ENCODE measurements at regions not wholly inside any gene's neighbourhood (a gene's known extent, or its start where the extent isn't known, plus 50 kb on each side); places are given as distances from the start of the nearest gene placed in this dataset.

DNA sequence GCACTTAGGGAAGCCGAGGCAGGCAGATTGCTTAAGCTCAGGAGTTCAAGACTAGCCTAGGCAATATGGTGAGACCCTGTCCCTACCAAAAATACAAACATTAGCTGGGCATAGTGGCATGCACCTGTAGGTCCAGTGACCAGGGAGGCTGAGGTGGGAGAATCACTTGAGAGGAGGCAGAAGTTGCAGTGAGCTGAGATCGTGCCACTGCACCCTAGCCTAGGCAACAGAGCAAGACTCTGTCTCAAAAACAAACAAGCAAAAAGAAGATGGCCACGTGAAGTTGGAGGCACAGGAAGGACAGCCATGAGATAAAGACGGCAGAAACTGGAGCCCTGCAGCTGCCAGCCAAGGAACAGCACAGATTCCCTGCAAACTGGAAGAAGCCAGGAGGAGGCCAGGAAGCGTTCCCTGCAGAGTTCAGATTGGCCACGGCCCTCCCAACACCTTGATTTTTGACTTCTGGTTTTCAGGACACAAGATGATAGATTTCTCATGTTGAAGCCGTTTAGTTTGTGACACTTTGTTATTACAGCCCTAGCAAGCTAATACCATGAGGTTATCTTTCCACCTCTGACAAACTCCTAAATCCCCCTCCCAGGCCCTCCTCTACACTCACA lies 786.7 kb downstream of the UQCRFS1 start:
- DNase-seq = no peak
- Histone ChIP-seq H3K9me3 (no peaks in the 10 kb centered on the region), H3K36me3 (ENCODE audit: insufficient read depth in 1 of 2, low read depth in 1 of 2) (no peaks in the 10 kb centered on the region), H3K4me3 (no peak overlapping the region), H3K27ac (no peak overlapping the region), H3K4me1 (no peaks in the 10 kb centered on the region), H3K27me3 (ENCODE audit: insufficient read depth in 3 of 3, low read length in 2 of 3) (peaks cover 0 to 16% (median 3%) of the 10 kb centered on the region in 3 donors)
- WGBS, 3 donors = 28 to 45% (median 41%) methylated on average over 7 of the region's 7 CpGs
- ATAC-seq = no peak
- TF ChIP-seq, protein P1, sequence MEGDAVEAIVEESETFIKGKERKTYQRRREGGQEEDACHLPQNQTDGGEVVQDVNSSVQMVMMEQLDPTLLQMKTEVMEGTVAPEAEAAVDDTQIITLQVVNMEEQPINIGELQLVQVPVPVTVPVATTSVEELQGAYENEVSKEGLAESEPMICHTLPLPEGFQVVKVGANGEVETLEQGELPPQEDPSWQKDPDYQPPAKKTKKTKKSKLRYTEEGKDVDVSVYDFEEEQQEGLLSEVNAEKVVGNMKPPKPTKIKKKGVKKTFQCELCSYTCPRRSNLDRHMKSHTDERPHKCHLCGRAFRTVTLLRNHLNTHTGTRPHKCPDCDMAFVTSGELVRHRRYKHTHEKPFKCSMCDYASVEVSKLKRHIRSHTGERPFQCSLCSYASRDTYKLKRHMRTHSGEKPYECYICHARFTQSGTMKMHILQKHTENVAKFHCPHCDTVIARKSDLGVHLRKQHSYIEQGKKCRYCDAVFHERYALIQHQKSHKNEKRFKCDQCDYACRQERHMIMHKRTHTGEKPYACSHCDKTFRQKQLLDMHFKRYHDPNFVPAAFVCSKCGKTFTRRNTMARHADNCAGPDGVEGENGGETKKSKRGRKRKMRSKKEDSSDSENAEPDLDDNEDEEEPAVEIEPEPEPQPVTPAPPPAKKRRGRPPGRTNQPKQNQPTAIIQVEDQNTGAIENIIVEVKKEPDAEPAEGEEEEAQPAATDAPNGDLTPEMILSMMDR (IDR thresholded peaks at IDR 0.05) = no peak
- intact Hi-C loops (cut with DNase I) = no loop called here

DNA sequence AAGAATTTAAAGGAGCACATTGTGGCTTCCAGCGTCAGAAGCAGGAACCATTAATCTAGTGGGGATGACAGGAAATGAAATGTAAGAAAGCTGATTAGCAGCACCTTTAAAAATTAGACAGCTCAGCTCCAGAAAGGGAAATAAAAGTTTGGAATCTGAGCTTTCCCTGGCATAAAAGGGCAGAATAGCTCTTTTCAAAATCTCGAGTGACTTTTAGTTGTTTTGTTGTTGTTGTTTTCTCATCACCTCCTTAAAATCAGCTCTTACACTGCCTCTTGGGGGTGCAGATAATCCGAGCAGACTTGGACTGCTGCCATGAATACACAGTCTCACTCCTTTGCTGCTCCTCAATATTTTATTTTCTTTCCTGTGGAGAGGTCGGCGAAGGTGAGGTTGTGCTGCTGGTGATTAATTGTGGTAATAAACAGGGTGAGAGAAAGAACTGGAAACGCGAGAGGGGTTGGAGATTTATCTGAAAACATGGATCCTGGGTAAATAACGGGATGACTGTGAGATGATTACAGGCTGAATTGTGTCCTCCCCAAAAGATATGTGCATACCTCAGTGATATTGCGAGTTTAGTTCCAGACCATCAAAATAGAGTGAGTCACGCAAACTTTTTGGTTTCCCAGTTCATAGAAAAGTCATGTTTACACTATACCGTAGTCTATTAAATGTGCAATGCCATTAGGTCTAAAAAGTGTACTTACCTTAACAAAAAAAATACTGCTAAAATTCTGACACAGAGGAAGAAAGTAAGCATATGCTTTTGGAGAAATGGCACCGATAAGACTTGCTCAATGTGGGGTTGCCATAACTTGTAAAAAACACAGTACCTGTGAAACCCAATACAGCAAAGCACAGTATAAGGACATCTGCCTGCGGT lies 787.7 kb downstream of the UQCRFS1 start:
- WGBS, 3 donors = 30 to 43% (median 35%) methylated on average over 13 of the region's 13 CpGs
- Histone ChIP-seq H3K9me3 (no peaks in the 10 kb centered on the region), H3K4me3 (no peak overlapping the region), H3K4me1 (no peaks in the 10 kb centered on the region), H3K27ac (no peak overlapping the region), H3K36me3 (ENCODE audit: insufficient read depth in 1 of 2, low read depth in 1 of 2) (no peaks in the 10 kb centered on the region), H3K27me3 (ENCODE audit: insufficient read depth in 3 of 3, low read length in 2 of 3) (peaks cover 0 to 16% (median 3%) of the 10 kb centered on the region in 3 donors)
- DNase-seq (no peak), ATAC-seq (no peak)
- TF ChIP-seq, protein P1 (IDR thresholded peaks at IDR 0.05) = no peak
- intact Hi-C loops (cut with DNase I) = no loop called here

DNA sequence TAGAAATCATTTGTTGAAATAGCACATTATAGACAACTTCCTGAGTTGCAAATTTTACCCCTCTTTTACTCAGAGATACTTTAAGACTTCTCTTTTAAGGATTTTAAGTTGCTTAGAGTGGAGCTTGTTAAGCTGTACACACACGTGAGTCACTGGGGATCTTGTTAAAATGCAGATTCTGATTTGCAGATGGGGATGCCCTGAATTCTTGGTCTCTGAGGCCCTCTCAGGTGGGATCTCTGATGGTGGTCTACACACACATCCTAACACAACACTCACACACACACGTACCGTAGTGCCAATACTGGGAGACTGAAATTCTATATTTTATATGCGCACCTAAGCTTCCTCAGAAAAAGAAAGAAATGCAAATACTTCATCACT lies 788.3 kb downstream of the UQCRFS1 start:
- TF ChIP-seq, protein P1 (IDR thresholded peaks at IDR 0.05) = no peak
- Histone ChIP-seq H3K4me3 (no peak overlapping the region), H3K27ac (no peak overlapping the region), H3K27me3 (ENCODE audit: insufficient read depth in 3 of 3, low read length in 2 of 3) (peaks cover 0 to 16% (median 3%) of the 10 kb centered on the region in 3 donors), H3K9me3 (no peaks in the 10 kb centered on the region), H3K4me1 (no peaks in the 10 kb centered on the region), H3K36me3 (ENCODE audit: insufficient read depth in 1 of 2, low read depth in 1 of 2) (no peaks in the 10 kb centered on the region)
- WGBS, 3 donors = 33 to 48% (median 47%) methylated on average over 4 of the region's 4 CpGs
- no peak for ATAC-seq
- DNase-seq = no peak
- intact Hi-C loops (cut with DNase I) = no loop called here

DNA sequence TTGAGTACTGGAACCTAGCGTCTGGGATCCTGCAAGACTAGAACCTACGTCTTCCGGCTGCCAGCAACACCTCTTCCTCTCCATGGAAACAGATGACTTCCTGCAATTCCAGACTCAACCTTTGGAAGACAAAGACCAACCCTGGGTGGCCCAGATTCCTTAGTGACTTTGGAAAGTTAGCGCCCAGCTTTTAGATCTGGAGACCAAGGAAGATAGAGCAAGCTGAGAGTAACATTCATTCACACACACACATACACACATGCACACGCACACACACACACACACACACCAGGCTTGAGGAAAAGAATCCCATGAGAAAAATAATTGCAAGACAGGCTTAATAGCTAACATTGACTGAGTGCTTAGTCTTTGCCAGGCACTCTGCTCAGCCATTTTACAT lies 788.9 kb downstream of the UQCRFS1 start:
- intact Hi-C loops (cut with DNase I) = no loop called here
- WGBS, 3 donors = 51 to 65% (median 54%) methylated on average over 5 of the region's 5 CpGs
- TF ChIP-seq, protein P1 (IDR thresholded peaks at IDR 0.05) = no peak
- DNase-seq (no peak), ATAC-seq (no peak)
- H3K36me3 ChIP-seq (ENCODE audit: insufficient read depth in 1 of 2, low read depth in 1 of 2) = no peaks in the 10 kb centered on the region
- H3K27ac ChIP-seq = no peak overlapping the region
- peaks cover 0 to 16% (median 3%) of the 10 kb centered on the region in 3 donors for H3K27me3 ChIP-seq (ENCODE audit: insufficient read depth in 3 of 3, low read length in 2 of 3)
- no peaks in the 10 kb centered on the region for H3K4me1 ChIP-seq
- no peaks in the 10 kb centered on the region for H3K9me3 ChIP-seq
- no peak overlapping the region for H3K4me3 ChIP-seq

Data from psoas muscle (tissue), 7 donors.